Superior temporal gyrus (tissue), 1 donor: ENCODE measurements at regions not wholly inside any gene's neighbourhood (a gene's known extent, or its start where the extent isn't known, plus 50 kb on each side); places are given as distances from the start of the nearest gene placed in this dataset.
A peak's percentile ranks its signal among the peaks of the same experiment; 100 is the strongest.

ENCODE experiments used
- DNase-seq: peaks from one replicate; pipeline ENCODE4 v3.0.0-alpha.2; 2016; ENCODE audit errors: extremely low spot score

DNA sequence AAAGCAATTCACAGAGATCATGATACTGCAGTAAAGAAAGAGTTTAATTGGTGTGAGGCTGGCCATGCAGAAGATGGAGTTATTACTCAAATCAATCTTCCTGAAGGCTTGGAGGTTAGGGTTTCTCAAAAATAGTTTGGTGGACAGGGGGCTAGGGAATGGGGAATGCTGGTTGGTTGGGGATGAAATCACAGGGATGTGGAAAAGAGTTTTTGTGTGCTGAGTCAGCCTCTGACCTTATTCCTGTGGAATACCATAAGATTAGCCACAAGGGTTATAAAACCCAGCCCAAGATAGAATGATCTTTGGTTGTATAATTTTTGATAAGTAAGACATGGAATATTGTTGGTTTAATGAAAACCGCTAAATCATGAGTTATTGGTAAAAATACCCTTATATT is 764.3 kb downstream of the TYW1 start:
- DNase-seq: no peak

DNA sequence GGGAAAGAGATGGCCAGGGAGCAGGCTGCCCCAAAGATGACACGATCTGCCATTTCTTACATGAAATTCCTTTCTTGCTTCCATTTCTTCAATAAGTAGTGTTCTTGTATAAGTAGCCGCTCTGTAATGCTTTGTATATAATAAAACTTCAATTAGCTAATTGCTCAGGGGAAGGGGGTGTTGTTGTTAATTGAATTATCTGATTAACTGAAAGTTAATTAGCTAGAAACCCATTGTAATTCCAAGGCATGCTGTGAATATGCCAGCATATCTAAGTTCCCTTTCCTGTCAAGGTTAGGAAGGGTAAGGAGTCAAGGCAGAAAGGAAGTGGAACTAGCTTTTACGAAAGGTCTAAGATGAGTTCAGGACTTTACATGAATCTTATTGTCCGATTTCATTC is 765.9 kb downstream of the TYW1 start:
- DNase-seq: no peak

DNA sequence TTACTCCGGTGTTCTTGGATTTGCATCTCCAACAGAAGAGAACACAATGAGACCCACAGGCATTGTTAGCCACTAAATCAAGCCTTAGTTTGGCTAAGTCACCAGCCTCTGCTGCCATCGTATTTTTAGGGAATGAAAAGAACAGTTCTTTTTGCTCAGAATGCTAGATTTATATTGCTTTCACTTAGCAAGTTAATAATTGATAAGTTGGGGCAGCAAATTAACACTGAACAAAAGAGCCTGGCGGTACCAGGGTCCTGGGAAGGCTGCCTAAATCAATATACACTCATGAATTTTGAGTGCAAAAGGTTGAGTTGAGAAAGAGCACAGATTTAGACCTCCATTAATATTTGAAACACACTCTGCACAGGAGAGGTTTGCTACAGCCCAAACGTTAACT is 767.7 kb downstream of the TYW1 start:
- no peak for DNase-seq

DNA sequence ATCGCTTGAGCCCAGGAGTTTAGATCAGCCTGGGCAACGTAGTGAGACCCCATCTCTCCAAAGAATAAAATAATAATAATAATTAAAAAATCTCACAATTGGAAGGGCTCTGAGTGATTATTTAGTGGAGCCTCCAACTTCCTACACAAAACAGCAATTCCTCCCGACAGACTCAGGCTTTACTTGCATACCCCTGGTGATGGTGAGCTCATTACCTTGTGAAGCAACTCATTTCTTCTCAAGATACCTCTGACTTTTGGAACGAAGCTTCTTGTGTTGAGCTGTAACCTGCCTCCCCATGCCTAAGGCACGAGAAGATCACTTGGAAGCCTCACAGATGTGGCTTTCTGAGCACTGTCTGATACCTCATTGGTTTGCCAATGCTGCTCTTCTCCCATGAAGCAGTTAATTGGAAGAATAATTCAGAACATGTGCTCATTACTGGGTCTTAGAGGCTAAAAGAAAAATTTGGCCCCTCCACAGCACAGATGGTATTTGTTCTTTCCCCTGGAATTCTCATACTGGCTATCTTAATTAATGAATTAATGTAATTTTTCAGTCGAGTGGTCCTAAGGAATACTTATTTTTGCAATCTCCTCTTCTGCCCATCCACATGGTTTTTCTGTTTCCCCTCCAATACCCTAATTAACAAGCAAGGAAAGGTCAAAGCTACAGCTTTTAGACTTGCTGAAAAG is 769.0 kb downstream of the TYW1 start:
- no peak for DNase-seq

DNA sequence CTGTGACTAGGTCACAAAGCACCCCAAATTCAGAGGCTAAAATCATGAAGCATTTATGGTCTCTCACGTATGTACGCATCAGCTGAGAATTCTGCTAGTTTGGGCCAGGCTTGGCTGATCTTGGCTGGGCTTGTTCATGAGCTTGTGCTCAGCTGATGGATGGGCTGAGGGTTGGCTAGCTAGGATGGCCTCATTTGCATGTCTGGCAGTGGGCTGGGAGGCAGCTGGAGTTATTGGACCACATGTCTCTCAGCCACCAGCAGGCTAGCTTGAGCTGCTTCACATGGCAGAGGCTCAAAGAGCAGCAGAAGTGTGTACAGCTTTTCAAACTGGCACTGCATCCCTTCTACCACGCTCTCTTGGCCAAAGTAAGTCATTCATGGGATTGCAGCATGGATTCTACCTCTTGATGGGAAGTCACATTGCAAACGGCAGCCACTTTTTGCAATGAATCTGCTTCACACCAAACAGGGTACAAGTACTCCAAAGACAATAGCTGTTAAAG is 770.3 kb downstream of the TYW1 start:
- DNase-seq: no peak

DNA sequence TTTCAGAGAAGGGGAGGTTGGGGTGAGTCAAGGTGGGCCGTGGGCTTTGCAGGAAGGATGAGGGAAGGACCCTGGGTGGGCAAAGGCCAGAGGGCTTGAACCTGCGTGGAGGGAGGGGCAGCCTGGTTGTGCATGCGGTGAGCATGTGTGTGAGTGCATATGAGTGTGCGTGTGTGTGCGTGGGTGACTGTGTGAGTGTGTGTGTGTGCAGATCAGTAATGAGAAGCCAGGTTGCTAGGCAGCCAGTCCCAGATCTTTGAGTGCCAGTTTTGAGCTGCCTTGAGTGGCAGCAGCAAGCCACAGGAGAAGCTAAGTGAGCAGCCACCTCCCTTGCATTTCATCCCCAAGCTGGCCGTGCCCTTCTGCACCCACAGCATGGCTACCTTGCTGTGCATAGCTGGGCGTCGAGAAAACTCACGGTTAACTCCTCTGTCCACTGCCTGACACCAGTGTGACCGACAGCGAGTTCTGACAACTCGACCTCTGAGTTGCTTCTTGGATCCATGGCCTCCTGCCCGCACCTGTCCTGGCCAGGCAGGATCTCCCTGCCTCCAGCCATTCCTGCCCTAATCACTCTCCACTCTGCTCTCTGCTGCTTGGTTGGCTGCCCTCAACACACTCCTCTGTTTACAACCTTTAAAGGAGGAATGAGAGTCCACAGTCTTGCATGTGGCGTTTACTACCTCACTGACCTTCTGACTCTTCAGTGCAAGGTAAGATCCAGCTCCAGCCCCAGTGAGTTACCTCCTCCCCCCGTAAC is 775.4 kb downstream of the TYW1 start:
- DNase-seq: no peak

DNA sequence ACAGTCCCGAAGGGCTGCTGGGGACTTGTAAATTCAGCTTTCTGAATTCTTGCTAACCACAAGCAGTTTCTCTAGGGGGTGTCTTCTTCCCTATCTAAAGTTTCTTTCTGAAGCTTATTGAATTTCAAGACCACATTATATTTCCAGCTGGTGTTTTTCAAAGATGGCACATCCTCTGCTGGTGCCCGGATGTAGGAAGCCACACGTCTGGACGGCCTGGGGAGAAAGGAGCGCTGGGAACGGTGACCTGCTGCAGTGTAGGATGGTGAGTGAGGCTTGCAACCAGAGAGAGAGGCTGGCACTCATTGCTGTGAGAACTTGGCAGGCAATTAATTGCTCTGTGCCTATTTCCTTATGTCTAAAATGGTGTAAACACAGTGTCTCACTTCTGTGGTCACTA is 776.4 kb downstream of the TYW1 start:
- no peak for DNase-seq

DNA sequence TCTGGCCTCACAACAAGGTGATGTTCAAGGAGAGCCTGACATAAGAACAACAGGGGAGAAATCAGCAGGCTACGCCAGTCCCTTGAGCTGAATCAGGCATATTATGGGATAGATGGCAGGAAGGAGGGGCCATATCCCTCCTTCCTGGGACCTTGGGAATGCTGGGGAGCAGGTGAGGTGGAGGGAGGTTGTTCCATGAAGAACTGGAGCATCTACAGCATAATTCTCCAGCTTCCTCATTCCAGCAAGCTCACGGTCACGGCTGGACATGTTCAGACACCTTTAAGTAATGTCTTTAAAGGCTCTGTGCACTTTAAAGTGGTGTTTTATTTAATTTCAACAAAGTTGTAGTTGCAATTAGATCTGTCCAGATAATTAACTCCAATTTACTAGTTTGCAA is 780.5 kb downstream of the TYW1 start:
- no peak for DNase-seq

DNA sequence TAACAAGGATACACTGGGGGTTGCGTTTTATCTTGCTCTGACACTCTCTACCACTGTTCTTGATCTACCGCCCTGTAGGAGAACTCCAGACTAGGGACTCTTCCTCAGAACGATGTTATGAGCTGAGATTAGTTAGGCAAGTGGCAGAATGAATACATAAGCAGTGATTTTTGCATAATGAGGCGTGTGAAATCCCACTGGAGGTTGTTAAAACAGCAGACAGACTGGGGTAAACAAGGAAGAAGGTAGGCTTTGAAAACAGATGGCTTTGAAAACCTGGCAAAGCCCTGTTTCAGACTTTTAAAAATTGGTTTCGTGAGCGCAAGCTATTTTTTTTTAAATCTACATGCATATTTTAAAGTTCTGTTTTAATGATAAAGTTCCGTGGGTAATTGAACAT is 785.2 kb downstream of the TYW1 start:
- no peak for DNase-seq

DNA sequence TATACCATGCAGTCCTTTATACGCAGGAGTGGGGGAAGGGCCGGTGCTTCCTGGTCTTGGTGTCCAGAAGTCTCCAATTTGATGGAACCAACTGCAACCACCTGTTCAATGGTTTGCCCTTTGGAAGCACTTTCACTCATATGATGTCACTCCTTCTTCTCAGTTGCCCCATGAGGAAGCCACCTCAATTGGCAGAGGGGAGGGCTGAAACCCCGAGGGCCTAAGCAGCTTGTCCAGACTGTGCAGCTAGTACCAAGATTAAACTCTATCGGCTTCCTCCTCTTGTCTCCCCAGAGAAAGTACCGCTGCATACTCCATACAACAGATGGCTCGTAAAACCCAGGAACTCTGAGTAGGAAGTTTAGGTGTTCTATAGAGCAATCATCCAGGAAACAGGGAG is 789.4 kb downstream of the TYW1 start:
- no peak for DNase-seq

DNA sequence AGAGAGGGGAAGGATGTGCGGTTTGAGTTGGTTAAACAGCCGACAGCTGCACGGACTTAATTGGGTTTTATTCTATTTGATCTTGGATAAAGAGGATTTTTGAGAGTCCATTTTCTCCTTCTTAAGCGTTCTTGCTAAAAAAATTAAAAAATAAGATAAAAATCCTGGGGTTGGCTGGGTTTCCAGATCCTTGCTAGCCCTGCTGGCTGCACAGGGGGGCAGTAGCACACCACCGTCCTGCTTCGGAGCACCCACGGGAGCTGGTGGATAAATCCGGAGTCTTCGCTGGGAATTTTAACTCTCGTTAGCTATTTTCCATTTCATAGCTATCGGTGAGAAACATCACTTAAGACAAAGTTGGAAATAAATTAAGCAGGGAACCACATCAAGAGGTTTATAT is 792.0 kb downstream of the TYW1 start:
- DNase-seq: peak; percentile 54

DNA sequence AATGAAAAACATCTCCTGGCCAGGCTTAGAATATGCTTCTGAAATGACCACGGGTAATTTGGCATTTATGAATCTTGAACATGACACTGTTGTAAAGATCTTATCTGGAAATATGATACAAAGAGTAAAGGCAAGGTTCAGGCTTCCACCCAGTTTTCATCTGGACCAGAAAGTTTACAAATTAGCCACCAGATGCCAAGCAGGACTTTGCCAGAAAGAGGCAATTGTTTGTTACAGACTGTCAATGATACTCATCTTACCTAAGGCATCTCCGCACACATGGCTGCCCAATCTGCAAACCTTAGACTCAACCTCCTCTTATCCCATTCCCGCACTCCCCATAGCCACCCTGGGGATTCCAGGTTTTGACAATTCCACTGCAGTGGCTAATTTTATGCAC is 795.3 kb downstream of the TYW1 start:
- no peak for DNase-seq

DNA sequence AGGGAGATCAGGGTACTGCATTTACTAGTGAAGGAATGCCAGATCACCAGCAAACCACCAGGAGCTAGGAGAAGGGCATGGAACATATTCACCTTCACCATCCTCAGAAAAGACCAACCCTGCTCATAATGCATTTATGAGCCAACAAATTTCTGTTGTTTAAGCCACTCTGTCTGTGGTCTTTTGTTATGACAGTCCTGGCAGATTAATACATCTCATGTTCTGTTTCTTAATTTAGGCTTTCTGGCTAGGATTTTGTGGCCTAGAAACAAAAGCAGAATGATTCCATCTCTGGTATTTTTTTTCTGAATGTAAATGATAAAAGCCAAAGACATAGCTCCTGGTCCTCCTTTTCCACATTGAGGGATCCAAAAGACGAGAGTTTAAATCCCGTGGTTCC is 797.9 kb downstream of the TYW1 start:
- peak; percentile 50 for DNase-seq

DNA sequence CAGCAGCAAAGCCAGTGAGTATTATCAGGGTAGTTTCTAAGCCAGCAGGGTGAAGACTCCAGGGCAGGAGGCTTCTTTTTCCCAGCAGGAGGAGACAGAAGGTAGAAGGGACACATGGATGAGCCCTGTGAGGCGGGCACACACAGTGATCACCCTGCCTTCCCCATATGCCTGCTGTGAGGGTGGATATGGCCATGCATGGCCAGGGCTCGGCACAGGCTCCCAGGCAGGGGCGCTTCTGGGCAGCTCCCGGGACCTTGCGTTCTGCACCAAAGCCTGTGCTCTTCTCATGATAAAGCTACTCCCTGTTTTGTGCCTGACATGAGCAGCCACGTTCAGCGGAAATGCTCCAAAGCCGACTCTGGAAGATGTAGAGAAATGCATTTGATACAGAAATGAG is 807.2 kb downstream of the TYW1 start:
- DNase-seq: no peak

DNA sequence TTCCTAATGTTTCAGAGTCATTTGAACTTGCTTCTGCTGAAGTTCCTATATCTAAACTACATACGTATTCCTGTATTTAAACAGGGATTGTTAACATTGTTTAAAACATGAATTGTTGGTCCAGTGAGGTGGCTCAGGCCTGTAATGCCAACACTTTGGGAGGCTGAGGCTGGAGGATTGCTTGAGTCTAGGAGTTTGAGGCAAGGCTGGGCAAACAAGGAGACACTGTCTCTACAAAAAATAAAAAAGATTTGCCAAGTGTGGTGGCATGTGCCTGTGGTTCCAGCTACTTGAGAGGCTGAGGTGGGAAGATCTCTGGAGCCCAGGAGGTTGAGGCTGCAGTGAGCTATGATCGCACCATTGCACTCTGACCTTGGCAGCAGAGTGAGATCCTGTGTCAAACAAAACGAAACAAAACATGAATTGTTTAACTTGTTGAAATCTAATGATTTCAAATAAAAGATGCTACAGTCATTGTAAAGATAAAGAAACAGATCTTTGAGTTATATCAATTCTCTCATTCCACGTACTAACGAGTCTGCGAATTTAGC is 809.4 kb downstream of the TYW1 start:
- no peak for DNase-seq

DNA sequence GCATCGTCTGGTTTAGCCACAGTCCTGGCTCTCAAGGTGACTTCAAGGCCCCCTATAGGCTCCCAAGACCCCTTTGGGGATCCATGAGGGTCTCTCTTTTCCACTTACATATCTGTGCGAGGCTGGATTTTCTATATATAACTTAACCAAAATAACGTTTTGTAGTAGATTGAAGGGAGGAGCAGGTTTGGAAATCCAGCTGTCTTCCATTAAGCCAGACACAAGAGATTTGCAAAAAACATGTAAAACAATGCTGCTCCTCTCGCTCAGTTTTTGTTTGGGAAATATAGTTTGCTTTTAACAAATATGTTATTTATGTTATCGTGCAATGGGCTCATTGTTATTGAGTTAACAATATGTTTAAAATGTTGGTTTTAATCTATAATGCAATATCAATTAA is 811.2 kb downstream of the TYW1 start:
- no peak for DNase-seq

DNA sequence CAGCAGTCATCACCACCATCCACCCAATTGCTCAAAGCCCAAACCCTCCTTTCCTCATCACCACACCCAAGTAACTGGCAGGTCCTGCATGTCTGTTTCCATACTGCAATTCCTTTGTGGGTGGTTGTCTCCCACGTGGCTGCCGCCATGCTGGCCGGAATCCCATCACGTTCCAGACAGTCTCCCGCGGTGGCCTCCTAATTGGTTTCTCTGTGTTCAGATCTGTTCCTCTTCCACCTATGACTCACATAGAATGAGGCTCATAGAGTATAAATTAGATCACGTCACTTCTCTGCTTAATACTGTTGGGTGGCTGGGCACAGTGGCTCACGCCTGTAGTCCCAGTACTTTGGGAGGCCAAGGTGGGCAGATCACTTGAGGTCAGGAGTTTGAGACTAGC is 813.0 kb downstream of the TYW1 start:
- no peak for DNase-seq

DNA sequence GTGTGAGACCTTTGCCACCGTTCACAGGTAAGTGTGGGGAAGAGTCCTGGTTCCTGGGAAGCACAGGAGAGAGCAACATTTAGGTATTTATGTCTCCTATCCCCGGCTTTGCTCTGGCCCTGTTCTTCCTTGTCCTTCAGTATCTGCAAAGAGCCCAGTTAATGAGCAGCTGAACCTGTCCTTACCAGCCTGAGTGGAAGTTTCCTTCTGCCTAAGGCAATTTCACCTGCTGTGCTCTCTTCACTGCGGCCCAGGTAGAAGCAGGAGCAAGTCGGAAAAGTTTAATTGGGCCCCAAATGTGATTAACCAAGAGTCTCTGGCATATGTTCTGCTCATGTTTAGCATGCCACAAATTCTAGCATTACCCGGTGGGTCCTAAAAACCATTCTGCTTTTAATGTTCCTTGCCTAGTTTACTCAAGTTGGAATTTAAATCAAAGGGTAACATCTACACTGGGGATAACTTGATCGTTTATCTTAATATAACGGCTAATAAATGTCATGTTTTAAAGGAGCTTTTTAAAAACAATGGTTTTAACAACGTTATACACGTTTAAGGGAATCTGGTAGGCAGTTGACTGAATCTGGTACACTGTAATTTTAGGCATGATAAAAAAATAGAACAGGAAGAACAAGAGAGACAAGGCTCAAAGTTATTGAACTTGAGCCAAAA is 817.1 kb downstream of the TYW1 start:
- DNase-seq: no peak

DNA sequence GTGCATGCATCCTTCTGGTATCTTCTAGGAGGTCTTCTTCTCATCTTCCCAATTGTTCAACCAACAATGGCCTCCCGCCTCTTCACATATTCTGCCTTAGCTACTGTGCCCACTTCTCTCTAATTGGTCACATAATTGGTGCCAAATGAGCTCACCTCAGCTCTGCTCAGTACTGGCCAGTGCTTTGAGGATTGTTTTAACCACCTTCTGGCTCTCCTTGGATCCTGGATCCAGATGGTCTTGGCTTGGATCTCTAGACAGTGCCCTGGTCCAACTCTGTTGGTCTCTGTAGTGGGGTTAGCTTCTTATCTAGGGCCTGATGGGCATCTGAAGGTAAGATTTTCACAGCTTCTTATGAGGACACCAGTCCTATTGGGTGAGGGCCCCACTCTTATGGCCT is 820.8 kb downstream of the TYW1 start:
- no peak for DNase-seq

DNA sequence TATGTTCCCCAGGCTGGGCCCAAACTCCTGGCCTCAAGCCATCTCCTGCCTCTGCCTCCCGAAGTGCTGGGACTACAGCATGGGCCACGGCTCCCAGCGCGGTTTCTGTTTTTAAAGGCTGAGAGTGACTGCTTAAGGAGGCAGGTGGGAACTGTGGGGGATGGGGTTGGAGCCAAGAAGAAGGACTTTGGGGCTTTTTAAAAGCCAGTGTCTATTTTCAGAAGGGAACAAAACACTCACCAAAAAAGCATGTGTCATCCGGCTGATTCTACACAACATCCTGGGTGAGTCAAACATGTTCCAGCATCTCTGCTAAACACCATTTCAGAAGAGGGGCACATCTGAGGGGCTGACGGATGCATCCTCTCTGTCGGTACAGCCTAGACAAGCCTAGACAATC is 824.5 kb downstream of the TYW1 start:
- DNase-seq: peak; percentile 66

DNA sequence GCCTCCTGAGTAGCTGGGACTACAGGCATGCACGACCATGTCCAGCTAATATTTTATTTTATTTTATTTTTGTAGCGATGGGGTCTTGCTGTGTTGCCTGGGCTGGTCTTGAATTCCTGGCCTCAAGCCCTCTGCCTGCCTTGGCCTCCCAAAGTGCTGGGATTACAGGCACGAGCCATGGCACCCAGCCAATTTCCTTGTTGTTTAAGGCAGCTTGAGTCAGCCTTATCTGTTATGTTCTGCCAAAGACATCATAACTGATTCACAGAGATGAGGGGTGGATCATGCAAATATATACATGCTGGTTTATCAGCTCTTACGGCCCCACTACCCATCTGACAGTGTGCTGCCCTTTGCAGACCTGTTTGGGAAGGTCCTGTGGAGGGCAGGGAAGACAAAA is 826.7 kb downstream of the TYW1 start:
- DNase-seq: no peak

DNA sequence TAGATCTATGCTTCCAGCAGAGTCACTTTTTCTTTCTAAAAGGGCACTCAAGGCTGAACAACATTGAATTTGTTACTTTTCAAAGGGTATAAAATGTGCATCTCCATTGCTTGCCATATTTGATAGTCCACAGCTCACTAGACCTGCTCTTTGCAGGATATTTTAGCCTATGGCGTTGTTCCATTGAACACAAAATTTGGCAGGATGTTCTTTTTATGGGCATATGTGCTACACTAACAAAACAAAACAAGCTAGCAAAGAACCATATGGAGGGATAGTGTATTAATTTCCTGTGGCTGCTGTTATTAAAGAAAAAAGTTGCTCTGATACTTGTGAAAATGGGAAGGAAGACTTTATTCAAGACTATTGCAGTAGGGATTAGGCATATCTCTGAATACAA is 828.7 kb downstream of the TYW1 start:
- no peak for DNase-seq

DNA sequence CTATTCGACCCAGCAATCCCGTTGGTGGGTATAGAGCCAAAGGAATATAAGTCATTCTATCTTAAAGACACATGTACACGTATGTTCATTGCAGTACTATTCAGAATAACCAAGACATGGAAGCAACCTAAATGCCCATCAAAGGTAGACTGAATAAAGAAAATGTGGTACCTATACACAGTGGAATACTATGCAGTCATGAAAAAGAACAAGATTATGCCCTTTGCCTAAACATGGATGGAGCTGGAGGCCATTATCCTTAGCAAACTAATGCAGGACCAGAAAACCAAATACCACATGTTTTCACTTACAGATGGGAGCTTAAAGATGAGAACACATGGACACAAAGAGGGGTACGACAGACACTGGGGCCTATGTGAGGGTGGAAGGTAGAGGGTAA is 845.3 kb downstream of the TYW1 start:
- no peak for DNase-seq
